Uterus (tissue), 2 donors: ENCODE measurements at regions not wholly inside any gene's neighbourhood (a gene's known extent, or its start where the extent isn't known, plus 50 kb on each side); places are given as distances from the start of the nearest gene placed in this dataset.

Source experiments
- CTCF ChIP-seq, 4 experiments: fragments of 200-600 bp in 2 of 4; fragments of 450-650 bp in 2 of 4; sonication (generic) in 2 of 4; IDR thresholded peaks; one replicate each; pipeline ENCODE4 v1.5.1; 2016 to 2019; ENCODE audit warnings: antibody characterized with exemption in 4 of 4, mild to moderate bottlenecking in 2 of 4, moderate library complexity in 1 of 4
- POLR2A ChIP-seq, 2 donors: fragments of 450-650 bp; IDR thresholded peaks; one replicate each; pipeline ENCODE4 v1.6.1; 2016; ENCODE audit warnings: antibody characterized with exemption in 2 of 2, mild to moderate bottlenecking in 1 of 2, moderate library complexity in 1 of 2

- TF ChIP-seq CTCF (IDR thresholded peaks at IDR 0.05) (no peak), POLR2A (IDR thresholded peaks at IDR 0.05) (no peak)
Observed at GRCh38 chr22:48586799-48587185, 1240.9 kb downstream of the BRD1 start.
